ENCODE measurements at regions not wholly inside any gene's neighbourhood (a gene's known extent, or its start where the extent isn't known, plus 50 kb on each side); places are given as distances from the start of the nearest gene placed in this dataset.
A peak's percentile ranks its signal among the peaks of the same experiment; 100 is the strongest.

DNA sequence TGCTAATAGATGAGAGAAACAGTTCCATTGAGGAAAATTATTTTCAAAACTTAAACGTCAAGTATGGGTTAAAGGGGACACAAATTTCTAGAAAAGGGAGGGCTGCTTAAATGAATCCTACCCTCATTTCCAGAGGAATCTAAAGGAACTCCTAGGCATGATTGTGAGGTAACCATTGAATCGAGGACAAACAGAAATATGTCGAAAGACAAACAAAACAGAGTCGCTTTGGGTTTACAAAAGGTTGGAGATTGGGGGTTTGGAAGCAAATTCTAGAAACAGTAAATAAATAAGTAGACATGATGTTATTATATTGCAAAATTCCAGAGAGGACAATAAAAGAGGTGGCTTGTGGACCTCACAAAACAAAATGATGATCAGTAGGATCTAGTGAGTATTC lies 173.1 kb downstream of the FTCDNL1 start:
- no peaks in the 10 kb centered on the region for H3K4me1 ChIP-seq (ENCODE audit: insufficient read depth, low read length, poor library complexity, severe bottlenecking)
- 0 out of 2 replicates have a peak, but pooled peaks cover 4% of the 10 kb centered on the region for H3K9me2 ChIP-seq (ENCODE audit: insufficient read depth, low read length)
- H3K4me2 ChIP-seq (ENCODE audit: low read length): no peak overlapping the region
- no peaks in the 10 kb centered on the region for H3K79me2 ChIP-seq (ENCODE audit: insufficient read depth, low read depth, low read length)
- H3K36me3 ChIP-seq (ENCODE audit: insufficient read depth, low read length): no peaks in the 10 kb centered on the region
- BruUV-seq (replicated peaks): no TSS peak
- no peaks in the 10 kb centered on the region for H3K9me3 ChIP-seq (ENCODE audit: low read length)
- no peak overlapping the region for H2AFZ ChIP-seq (ENCODE audit: low read length)
- ChIA-PET POLR2A (interaction anchor here (0.6 to 1.5 kb wide), 3 partner anchors 21 to 52 kb away, joined by 3 read pairs; no protein-coding TSS in a partner anchor), CTCF (ENCODE audit: unreplicated experiment) (no interaction called here)
- no peak overlapping the region for H3K4me3 ChIP-seq (ENCODE audit: low read depth, low read length, poor library complexity, severe bottlenecking)
- H3K27ac ChIP-seq (ENCODE audit: low read depth, low read length, poor library complexity, severe bottlenecking): no peak overlapping the region
- no peak for TF ChIP-seq EZH2phosphoT487 (IDR thresholded peaks at IDR 0.05; ENCODE audit: borderline replicate concordance, low read depth, low read length)
- TF ChIP-seq, protein P1, sequence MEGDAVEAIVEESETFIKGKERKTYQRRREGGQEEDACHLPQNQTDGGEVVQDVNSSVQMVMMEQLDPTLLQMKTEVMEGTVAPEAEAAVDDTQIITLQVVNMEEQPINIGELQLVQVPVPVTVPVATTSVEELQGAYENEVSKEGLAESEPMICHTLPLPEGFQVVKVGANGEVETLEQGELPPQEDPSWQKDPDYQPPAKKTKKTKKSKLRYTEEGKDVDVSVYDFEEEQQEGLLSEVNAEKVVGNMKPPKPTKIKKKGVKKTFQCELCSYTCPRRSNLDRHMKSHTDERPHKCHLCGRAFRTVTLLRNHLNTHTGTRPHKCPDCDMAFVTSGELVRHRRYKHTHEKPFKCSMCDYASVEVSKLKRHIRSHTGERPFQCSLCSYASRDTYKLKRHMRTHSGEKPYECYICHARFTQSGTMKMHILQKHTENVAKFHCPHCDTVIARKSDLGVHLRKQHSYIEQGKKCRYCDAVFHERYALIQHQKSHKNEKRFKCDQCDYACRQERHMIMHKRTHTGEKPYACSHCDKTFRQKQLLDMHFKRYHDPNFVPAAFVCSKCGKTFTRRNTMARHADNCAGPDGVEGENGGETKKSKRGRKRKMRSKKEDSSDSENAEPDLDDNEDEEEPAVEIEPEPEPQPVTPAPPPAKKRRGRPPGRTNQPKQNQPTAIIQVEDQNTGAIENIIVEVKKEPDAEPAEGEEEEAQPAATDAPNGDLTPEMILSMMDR (conservative IDR thresholded peaks at IDR 0.05; ENCODE audit: low read length): no peak
- DNase-seq (ENCODE audit: low spot score): no peak
- intact Hi-C loops (cut with micrococcal nuclease; ENCODE audit: unreplicated experiment): no loop called here
- H4K20me1 ChIP-seq (ENCODE audit: insufficient read depth, low read length): no peaks in the 10 kb centered on the region

DNA sequence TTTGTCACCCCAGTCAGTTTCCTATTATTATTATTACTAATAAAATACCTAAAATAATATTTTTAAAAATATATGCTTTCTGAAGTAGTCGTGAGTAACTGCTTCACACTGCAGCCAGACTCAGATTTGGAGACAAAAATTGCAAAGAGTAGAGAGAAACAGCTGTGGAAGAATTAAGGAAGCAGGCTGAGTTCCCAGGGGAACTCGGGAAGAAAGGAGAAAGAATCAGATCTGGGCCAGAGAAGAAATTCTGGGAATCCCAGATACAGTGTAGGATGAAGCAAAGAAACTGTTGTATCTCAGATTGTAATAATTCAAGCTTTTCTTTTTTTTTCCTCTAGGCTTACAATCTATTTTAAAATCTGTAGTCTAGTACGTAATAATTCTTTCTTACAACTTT lies 182.3 kb downstream of the FTCDNL1 start:
- POLR2A ChIA-PET: interaction anchor here (0.6 kb wide), 1 partner anchor 1073 kb away, joined by 3 read pairs; no protein-coding TSS in a partner anchor
- no peak for TF ChIP-seq EZH2phosphoT487 (IDR thresholded peaks at IDR 0.05; ENCODE audit: borderline replicate concordance, low read depth, low read length)
- TF ChIP-seq, protein P1 (conservative IDR thresholded peaks at IDR 0.05; ENCODE audit: low read length): no peak

DNA sequence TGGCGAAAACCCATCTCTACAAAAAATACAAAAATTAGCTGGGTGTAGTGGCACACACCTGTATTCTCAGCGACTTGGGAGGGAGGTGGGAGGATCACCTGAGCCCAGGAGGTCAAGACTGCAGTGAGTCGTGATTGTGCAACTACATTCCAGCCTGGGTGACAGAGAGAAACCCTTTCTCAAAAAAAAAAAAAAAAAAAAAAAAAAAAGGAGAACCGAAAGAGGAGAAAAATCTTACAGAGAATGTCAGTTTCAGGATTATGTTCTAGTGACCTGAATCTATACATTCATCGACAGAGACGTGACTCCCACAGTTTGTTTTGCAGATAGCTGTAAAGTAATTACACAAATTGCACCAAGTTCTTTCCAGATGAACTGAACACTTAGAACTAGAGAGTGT lies 187.8 kb downstream of the FTCDNL1 start:
- Histone ChIP-seq H2AFZ (ENCODE audit: low read length) (no peak overlapping the region), H3K4me3 (ENCODE audit: low read depth, low read length, poor library complexity, severe bottlenecking) (no peak overlapping the region), H4K20me1 (ENCODE audit: insufficient read depth, low read length) (no peaks in the 10 kb centered on the region), H3K9me2 (ENCODE audit: insufficient read depth, low read length) (no peaks in the 10 kb centered on the region), H3K4me1 (ENCODE audit: insufficient read depth, low read length, poor library complexity, severe bottlenecking) (no peaks in the 10 kb centered on the region), H3K9me3 (ENCODE audit: low read length) (no peaks in the 10 kb centered on the region), H3K79me2 (ENCODE audit: insufficient read depth, low read depth, low read length) (no peaks in the 10 kb centered on the region), H3K36me3 (ENCODE audit: insufficient read depth, low read length) (no peaks in the 10 kb centered on the region), H3K4me2 (ENCODE audit: low read length) (no peak overlapping the region), H3K27ac (ENCODE audit: low read depth, low read length, poor library complexity, severe bottlenecking) (no peak overlapping the region)
- intact Hi-C loops (cut with micrococcal nuclease; ENCODE audit: unreplicated experiment): no loop called here
- DNase-seq (ENCODE audit: low spot score): peak; percentile 5
- TF ChIP-seq EZH2phosphoT487 (IDR thresholded peaks at IDR 0.05; ENCODE audit: borderline replicate concordance, low read depth, low read length): no peak
- TF ChIP-seq, protein P1 (conservative IDR thresholded peaks at IDR 0.05; ENCODE audit: low read length): no peak
- POLR2A ChIA-PET: no interaction called here
- BruUV-seq (replicated peaks): no TSS peak
- CTCF ChIA-PET (ENCODE audit: unreplicated experiment): no interaction called here

More for the DNA sequence above, 182.3 kb downstream of the FTCDNL1 start:
- no TSS peak for BruUV-seq (replicated peaks)
- no peaks in the 10 kb centered on the region for H3K9me2 ChIP-seq (ENCODE audit: insufficient read depth, low read length)
- H2AFZ ChIP-seq (ENCODE audit: low read length): no peak overlapping the region
- intact Hi-C loops (cut with micrococcal nuclease; ENCODE audit: unreplicated experiment): no loop called here
- no peak for DNase-seq (ENCODE audit: low spot score)
- H4K20me1 ChIP-seq (ENCODE audit: insufficient read depth, low read length): no peaks in the 10 kb centered on the region
- H3K36me3 ChIP-seq (ENCODE audit: insufficient read depth, low read length): no peaks in the 10 kb centered on the region
- H3K4me2 ChIP-seq (ENCODE audit: low read length): no peak overlapping the region
- H3K79me2 ChIP-seq (ENCODE audit: insufficient read depth, low read depth, low read length): no peaks in the 10 kb centered on the region
- no peaks in the 10 kb centered on the region for H3K4me1 ChIP-seq (ENCODE audit: insufficient read depth, low read length, poor library complexity, severe bottlenecking)
- no peaks in the 10 kb centered on the region for H3K9me3 ChIP-seq (ENCODE audit: low read length)
- H3K27ac ChIP-seq (ENCODE audit: low read depth, low read length, poor library complexity, severe bottlenecking): no peak overlapping the region
- no peak overlapping the region for H3K4me3 ChIP-seq (ENCODE audit: low read depth, low read length, poor library complexity, severe bottlenecking)
- CTCF ChIA-PET (ENCODE audit: unreplicated experiment): no interaction called here

All from OCI-LY7 (cell line).